ENCODE measurements at regions not wholly inside any gene's neighbourhood (a gene's known extent, or its start where the extent isn't known, plus 50 kb on each side); places are given as distances from the start of the nearest gene placed in this dataset.
A peak's percentile ranks its signal among the peaks of the same experiment; 100 is the strongest.

GRCh38 chr1:147811273-147811672, 50.9 kb upstream of the GJA5 start:
- no peak for DNase-seq (ENCODE audit: low spot score)

- no peak for DNase-seq (ENCODE audit: low spot score)
These were observed 51.3 kb upstream of the GJA5 start for GRCh38 chr1:147811751-147812150.

GRCh38 chr1:147812799-147813198, 52.4 kb upstream of the GJA5 start:
- no peak for DNase-seq (ENCODE audit: low spot score)

DNA sequence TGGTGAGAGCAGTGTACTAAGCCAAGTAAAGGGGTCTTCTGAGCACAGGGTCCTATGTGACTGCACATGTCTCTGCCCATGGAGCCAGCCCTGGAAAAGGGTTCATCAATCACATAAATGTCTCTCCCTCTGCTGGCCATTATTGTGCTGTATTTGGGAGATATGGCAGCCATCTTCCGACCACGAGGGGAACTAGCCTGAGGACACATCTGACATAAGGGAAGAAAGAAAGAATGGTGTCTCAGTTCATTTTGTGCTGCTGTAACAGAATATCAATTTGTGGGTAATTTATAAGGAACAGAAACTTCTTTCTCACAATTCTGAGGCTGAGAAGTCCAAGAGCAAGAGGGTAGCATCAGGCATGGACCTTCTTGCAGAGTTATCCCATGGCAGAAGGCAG, 55.1 kb upstream of the GJA5 start:
- no peak for DNase-seq (ENCODE audit: low spot score)

DNA sequence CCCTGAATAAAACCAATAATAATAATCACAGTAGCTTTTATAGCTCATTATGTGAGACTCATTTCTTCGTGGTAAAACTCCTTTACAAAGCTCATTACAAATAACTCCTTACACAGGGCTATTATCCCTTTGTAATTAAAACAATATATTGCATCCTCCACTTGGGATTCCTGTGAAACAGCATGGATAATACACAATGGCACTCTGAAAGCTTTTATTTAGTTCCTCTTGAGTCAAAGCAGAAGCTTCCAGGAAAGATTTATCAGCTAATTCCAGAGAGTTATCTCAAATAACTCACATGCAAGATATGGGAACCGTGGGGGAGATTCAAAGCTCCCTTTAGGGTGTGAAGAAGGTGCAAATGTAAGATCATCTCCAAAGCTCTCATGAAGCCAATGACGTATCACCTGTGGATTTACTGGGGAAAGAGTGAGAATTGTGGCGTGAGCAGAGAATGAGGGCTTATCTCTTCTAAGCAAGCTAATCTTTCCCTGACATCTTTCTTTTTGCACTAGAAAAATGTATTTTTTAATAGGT, 60.4 kb upstream of the GJA5 start:
- DNase-seq (ENCODE audit: low spot score) = no peak

- no peak for DNase-seq (ENCODE audit: low spot score)
These were observed 61.5 kb upstream of the GJA5 start for GRCh38 chr1:147821883-147822282.

DNA sequence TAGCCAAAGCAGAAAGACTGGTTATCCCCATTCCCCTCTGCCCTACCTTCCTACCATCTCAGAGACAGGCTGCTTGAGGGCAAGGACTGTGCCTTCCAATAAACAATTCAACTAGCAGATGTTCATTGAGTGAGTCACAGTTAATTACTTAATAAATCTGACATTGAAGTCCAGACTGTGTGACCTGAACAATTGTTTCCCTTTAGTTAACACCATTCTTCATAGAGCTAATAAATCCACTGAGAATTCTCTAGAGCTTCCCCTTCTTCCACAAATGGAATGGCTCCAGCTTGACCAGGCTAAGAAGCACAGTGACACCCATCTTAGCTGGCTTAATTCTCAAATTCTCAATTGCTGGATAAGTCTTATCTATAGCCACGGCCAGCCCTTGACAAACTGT, 61.9 kb upstream of the GJA5 start:
- DNase-seq (ENCODE audit: low spot score) = no peak

- DNase-seq (ENCODE audit: low spot score) = no peak
These were observed 63.6 kb upstream of the GJA5 start for GRCh38 chr1:147824001-147824400.

- no peak for DNase-seq (ENCODE audit: low spot score)
These were observed 64.4 kb upstream of the GJA5 start for GRCh38 chr1:147824798-147825197.

GRCh38 chr1:147825586-147825985, 65.2 kb upstream of the GJA5 start:
- DNase-seq (ENCODE audit: low spot score) = no peak

DNA sequence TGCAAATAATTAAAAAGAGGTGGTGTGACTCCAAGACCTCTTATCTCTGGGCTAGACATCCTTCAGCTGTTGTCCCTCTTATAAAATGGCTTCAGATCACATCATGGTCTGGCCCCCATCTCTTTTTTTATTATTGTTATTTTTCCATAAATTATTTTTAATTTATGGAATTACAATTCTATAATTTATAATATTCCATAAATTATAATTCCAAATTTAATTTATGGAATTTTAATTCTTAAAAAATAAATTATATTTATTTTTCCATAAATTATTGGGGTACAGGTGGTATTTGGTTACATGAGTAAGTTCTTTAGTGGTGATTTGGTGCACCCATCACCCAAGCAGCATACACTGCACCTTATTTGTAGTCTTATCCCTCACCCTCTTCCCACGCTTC, 65.9 kb upstream of the GJA5 start:
- no peak for DNase-seq (ENCODE audit: low spot score)

- peak; percentile 57 for DNase-seq (ENCODE audit: low spot score)
These were observed 69.2 kb upstream of the GJA8 start for GRCh38 chr1:147833231-147833860.

- DNase-seq (ENCODE audit: low spot score) = no peak
These were observed 68.4 kb upstream of the GJA8 start for GRCh38 chr1:147834181-147834580.

DNA sequence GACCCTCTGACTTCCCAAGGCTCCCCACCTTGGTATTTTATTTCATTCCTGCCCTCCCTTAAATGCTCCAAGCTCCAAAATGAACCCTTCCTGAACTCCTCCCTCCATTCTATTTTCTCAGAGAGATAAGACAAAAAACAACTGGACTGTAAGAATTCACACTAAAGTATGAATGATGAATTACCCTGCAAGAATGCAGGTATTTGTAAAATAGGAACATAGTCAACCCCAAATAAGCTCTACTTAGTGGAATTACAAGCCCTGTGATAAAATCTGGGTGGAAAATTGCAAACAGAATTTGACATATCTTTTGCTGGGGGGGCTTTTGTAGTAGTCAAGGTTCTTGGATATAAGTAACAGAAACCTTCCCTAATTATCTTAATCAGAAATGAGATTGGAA, 67.8 kb upstream of the GJA8 start:
- DNase-seq (ENCODE audit: low spot score) = no peak

DNA sequence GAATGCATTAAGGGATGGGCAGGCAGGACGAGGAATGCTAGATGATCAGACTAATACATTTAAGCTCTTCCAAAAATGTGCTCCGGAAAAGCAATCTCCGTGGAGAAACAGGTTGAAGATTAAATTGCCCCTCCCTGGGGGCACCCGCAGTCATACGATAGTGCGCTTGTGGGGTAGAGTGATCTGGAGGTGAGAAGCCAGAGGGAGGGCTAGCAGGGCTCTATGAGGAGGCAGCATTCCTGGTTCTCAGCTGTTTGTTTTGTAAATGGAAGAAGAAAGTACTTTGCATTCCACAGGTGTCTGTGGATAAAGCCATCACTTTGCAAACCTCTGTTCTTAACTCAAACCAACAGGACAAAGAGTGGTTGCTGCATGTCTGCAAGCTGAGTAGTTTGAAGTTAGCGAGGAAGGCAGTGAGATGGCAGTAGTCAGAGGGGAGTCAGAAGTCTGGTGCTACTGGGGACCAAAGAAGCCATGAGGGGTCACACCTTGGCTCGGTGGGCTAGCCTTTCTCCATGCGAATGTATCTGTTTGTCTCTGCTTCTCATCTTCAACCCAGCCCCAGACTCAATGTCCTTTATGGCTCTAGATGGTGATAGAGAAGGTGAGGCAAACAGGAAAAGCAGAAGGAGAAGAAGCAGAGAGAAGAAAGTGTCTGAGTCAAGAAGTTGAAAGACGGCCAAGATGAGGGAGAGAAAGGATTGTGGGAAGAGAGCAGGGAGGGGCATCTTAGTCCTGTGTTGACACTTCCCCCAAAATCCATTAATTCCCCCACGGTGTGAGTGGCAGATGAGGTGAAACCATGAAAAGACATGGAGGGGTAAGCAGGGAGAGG, 65.2 kb upstream of the GJA8 start:
- no peak for DNase-seq (ENCODE audit: low spot score)

DNA sequence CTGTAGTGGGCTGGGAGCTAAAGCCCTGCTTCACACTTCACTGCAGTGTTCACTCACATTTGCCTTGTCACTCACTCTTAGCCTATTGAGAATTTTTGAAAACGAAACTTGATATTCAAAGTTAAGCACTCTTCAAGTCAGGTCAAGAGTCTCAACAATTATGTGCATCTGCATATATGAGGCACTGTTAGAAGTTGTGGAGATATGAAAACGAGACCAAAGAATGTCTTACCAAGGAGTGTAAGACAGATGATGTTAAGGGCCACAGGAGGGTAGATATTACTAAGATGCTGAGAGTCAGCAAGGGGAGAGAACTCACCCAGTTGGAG, 64.7 kb upstream of the GJA8 start:
- no peak for DNase-seq (ENCODE audit: low spot score)

GRCh38 chr1:147840909-147841308, 61.7 kb upstream of the GJA8 start:
- DNase-seq (ENCODE audit: low spot score) = no peak

DNA sequence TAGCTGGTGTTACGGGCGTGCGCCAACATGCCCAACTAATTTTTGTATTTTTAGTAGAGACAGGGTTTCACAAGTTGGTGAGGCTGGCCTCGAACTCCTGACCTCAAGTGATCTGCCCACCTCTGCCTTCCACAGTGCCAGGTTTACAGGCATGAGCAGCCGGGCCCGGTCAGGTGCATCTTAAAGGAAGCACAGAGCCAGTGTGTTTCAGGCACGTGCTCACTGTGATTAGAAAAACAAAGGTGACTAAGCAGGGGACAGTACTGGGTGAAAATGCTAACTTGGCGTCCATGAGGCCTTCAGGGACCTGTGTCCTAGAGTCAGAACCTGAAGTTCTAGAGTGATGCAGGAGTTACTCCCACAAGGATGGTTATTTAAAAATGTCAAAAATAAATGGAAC, 60.0 kb upstream of the GJA8 start:
- DNase-seq (ENCODE audit: low spot score) = no peak

GRCh38 chr1:147843486-147843885, 59.1 kb upstream of the GJA8 start:
- DNase-seq (ENCODE audit: low spot score) = no peak

- no peak for DNase-seq (ENCODE audit: low spot score)
These were observed 54.8 kb upstream of the GJA8 start for GRCh38 chr1:147847831-147848230.

DNA sequence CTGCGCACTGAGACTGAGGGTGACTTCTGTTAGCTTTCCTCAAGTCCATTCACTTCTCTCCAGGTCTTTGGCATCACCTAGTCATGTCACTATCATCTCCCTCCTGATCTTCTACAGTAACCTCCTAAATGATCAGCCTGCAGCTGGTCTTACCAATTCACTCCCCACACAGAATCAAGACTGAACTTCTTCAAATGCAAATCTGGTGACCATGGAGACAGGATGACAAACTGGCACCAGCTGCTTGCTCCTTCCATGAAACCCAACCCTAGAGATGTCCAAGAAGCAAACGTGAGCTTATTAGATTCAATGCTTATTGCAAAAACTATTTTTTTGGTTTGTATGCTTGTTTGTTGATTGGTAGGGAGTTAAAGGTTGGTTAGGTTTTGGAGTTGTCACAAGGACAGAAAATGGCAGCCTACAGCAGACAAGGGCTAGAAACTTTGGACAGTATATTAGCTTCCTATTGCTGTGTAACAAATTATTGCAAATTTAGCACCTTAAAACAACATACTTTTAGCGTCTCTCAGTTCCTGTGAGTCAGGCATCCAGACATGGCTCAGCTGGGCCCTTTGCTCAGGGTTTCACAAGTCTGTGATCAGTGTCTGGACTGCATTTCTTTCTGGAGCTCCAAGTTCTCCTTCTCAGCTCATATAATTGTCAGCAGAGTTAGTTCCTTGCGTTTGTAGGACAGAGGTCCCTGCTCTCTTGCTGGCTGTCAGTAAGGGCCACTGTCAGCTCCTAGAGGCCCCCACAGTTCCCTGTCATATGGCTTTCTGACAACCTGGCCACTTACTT, 53.3 kb upstream of the GJA8 start:
- DNase-seq (ENCODE audit: low spot score) = no peak

- no peak for DNase-seq (ENCODE audit: low spot score)
These were observed 51.9 kb upstream of the GJA8 start for GRCh38 chr1:147850737-147851136.

- DNase-seq (ENCODE audit: low spot score) = peak; percentile 47
These were observed 51.4 kb upstream of the GJA8 start for GRCh38 chr1:147851149-147851548.
